Endodermal cell (in vitro differentiated cells): ENCODE measurements at regions not wholly inside any gene's neighbourhood (a gene's known extent, or its start where the extent isn't known, plus 50 kb on each side); places are given as distances from the start of the nearest gene placed in this dataset.

ENCODE experiments used
- DNase-seq: peaks from one replicate; pipeline ENCODE4 v3.0.0-alpha.2; 2017
- H3K27ac ChIP-seq: 2 replicates; pipeline ENCODE4 v1.5.1; 2013; ENCODE audit warnings: mild to moderate bottlenecking, low read depth, low read length, moderate library complexity
- H3K27me3 ChIP-seq: 2 replicates; pipeline ENCODE4 v1.6.1; 2013; ENCODE audit warnings: mild to moderate bottlenecking, low read length, moderate library complexity; ENCODE audit not compliant: insufficient read depth, control insufficient read depth, poor library complexity, severe bottlenecking
- H3K36me3 ChIP-seq: 2 replicates; pipeline ENCODE4 v1.7.0; 2013; ENCODE audit warnings: mild to moderate bottlenecking, low read length, moderate library complexity; ENCODE audit not compliant: control insufficient read depth, insufficient read depth
- H3K4me1 ChIP-seq: one replicate; pipeline ENCODE4 v1.7.0; 2013; ENCODE audit warnings: low read length; ENCODE audit not compliant: control insufficient read depth, insufficient read depth
- H3K4me3 ChIP-seq: 2 replicates; pipeline ENCODE4 v1.5.1; 2013; ENCODE audit warnings: mild to moderate bottlenecking, low read length, moderate library complexity
- H3K9ac ChIP-seq: 2 replicates; pipeline ENCODE4 v1.6.1; 2013; ENCODE audit warnings: mild to moderate bottlenecking, low read length, moderate library complexity; ENCODE audit not compliant: poor library complexity, severe bottlenecking; ENCODE audit errors: extremely low read depth
- H3K9me3 ChIP-seq: 2 replicates; pipeline ENCODE4 v1.6.1; 2013; ENCODE audit warnings: mild to moderate bottlenecking, low read length, moderate library complexity; ENCODE audit not compliant: control insufficient read depth
- H3K27ac Mint-ChIP-seq: 2 replicates; pipeline ENCODE4 v1.8.0; 2020; ENCODE audit warnings: mixed read lengths
- H3K27me3 Mint-ChIP-seq: 2 replicates; pipeline ENCODE4 v1.8.0; 2021; ENCODE audit warnings: mild to moderate bottlenecking, mixed read lengths; ENCODE audit not compliant: insufficient read depth
- H3K36me3 Mint-ChIP-seq: 2 replicates; pipeline ENCODE4 v1.8.0; 2020; ENCODE audit warnings: low read depth, mixed read lengths
- H3K4me1 Mint-ChIP-seq: 2 replicates; pipeline ENCODE4 v1.8.0; 2020; ENCODE audit warnings: mixed read lengths
- H3K4me3 Mint-ChIP-seq: 2 replicates; pipeline ENCODE4 v1.8.0; 2020; ENCODE audit warnings: mild to moderate bottlenecking, moderate library complexity, mixed read lengths
- H3K9me3 Mint-ChIP-seq: 2 replicates; pipeline ENCODE4 v1.8.0; 2020; ENCODE audit warnings: mild to moderate bottlenecking, mixed read lengths
- WGBS, 2 experiments: methylation state at CpG; one replicate each; pipeline versions ENCODE4 v1.1.5 to v1.1.7; 2013; ENCODE audit warnings: missing lambda C conversion rate in 2 of 2, mixed read lengths in 1 of 2; ENCODE audit not compliant: insufficient coverage in 1 of 2, insufficient read length in 1 of 2; 5-methylcytosine and 5-hydroxymethylcytosine counted together
- TF ChIP-seq, protein P1 (sequence below): fragments of 200-600 bp; sonication (generic); conservative IDR thresholded peaks from 2 replicates; pipeline ENCODE4 v1.5.0; 2021; ENCODE audit warnings: antibody characterized with exemption, mild to moderate bottlenecking

DNA sequence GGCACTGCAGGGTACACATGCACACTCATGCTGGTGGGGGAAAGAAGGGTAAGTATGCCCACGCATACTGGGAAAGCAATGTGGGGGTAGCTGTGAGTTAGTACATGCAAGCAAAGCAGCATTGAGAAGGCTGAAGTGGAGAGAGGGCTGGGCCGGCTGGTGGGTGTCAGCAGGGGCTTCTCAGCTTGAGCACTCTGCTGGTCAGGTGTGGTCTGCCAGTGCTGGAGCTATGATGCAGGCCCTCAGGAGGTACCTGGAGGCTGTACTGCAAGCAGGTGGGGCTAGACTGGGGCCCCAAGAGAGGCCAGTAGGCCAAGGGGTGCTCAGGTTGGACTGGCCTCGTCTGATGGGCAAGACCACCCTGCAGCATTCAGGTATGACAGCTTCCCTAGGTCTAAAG, 61.9 kb upstream of the SERPINA7 start:
- Mint-ChIP-seq H3K36me3 (no peaks in the 10 kb centered on the region), H3K9me3 (peaks cover 99% of the 10 kb centered on the region), H3K27me3 (no peaks in the 10 kb centered on the region), H3K4me3 (no peak overlapping the region), H3K27ac (no peak overlapping the region), H3K4me1 (no peaks in the 10 kb centered on the region)
- H3K27me3 ChIP-seq: no peaks in the 10 kb centered on the region
- no peak overlapping the region for H3K4me3 ChIP-seq
- no peaks in the 10 kb centered on the region for H3K9me3 ChIP-seq
- no peaks in the 10 kb centered on the region for H3K4me1 ChIP-seq
- no peaks in the 10 kb centered on the region for H3K36me3 ChIP-seq
- H3K9ac ChIP-seq: no peak overlapping the region
- no peak for DNase-seq
- 69% methylated on average over 3 of the region's 3 CpGs; no CpG with 5 or more reads in 1 of the 2 experiments for WGBS, 2 experiments
- TF ChIP-seq, protein P1, sequence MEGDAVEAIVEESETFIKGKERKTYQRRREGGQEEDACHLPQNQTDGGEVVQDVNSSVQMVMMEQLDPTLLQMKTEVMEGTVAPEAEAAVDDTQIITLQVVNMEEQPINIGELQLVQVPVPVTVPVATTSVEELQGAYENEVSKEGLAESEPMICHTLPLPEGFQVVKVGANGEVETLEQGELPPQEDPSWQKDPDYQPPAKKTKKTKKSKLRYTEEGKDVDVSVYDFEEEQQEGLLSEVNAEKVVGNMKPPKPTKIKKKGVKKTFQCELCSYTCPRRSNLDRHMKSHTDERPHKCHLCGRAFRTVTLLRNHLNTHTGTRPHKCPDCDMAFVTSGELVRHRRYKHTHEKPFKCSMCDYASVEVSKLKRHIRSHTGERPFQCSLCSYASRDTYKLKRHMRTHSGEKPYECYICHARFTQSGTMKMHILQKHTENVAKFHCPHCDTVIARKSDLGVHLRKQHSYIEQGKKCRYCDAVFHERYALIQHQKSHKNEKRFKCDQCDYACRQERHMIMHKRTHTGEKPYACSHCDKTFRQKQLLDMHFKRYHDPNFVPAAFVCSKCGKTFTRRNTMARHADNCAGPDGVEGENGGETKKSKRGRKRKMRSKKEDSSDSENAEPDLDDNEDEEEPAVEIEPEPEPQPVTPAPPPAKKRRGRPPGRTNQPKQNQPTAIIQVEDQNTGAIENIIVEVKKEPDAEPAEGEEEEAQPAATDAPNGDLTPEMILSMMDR: no peak
- no peak overlapping the region for H3K27ac ChIP-seq
